PC-9 (cell line): ENCODE measurements at regions not wholly inside any gene's neighbourhood (a gene's known extent, or its start where the extent isn't known, plus 50 kb on each side); places are given as distances from the start of the nearest gene placed in this dataset.

Experiments
- BruUV-seq: library from RNA; stranded (reverse); fragments of 400-500 nt; replicated peaks from 2 replicates; lab custom pipeline; 2021; lab: Mats Ljungman, UMichigan
- CTCF ChIA-PET: fragments of 300-600 bp; sonication (Branson Sonifier 250); formaldehyde crosslinking; loops from one replicate; lab custom pipeline; 2022; ENCODE audit warnings: antibody characterized with exemption; lab: Charles Lee
- POLR2A ChIA-PET: fragments of 300-600 bp; sonication (Branson Sonifier 250); formaldehyde crosslinking; loops from one replicate; lab custom pipeline; 2022; ENCODE audit warnings: antibody characterized with exemption; ENCODE audit not compliant: unreplicated experiment; lab: Charles Lee
- DNase-seq, 2 experiments: peaks; one replicate each; pipeline versions ENCODE4 v3.0.0 to v3.0.0-alpha.2; 2015 to 2022; ENCODE audit warnings: mixed read lengths in 1 of 2
- H2AFZ ChIP-seq: fragments of 200-600 bp; sonication (generic); 2 replicates; pipeline ENCODE4 v1.8.1; 2017; ENCODE audit warnings: antibody characterized with exemption
- H3F3A ChIP-seq: fragments of 200-600 bp; sonication (generic); 2 replicates; pipeline ENCODE4 v1.8.1; 2017; ENCODE audit warnings: antibody characterized with exemption, mild to moderate bottlenecking, low read depth; ENCODE audit not compliant: insufficient read depth
- H3K27ac ChIP-seq: fragments of 200-600 bp; sonication (generic); 2 replicates; pipeline ENCODE4 v1.6.1; 2016; ENCODE audit warnings: mixed run types
- H3K27me3 ChIP-seq: fragments of 200-600 bp; sonication (generic); 2 replicates; pipeline ENCODE4 v1.6.1; 2016; ENCODE audit warnings: low read depth, mixed run types; ENCODE audit not compliant: insufficient read depth
- H3K36me3 ChIP-seq: fragments of 200-600 bp; sonication (generic); 2 replicates; pipeline ENCODE4 v1.6.1; 2016; ENCODE audit warnings: low read depth, mixed run types
- H3K4me1 ChIP-seq: fragments of 200-600 bp; sonication (generic); replicated peaks from 2 replicates; pipeline ENCODE4 v1.6.1; 2016; ENCODE audit warnings: mixed run types; ENCODE audit not compliant: insufficient read depth
- H3K4me2 ChIP-seq: fragments of 200-600 bp; sonication (generic); 2 replicates; pipeline ENCODE4 v1.6.1; 2017; ENCODE audit warnings: mixed run types
- H3K4me3 ChIP-seq: fragments of 200-600 bp; sonication (generic); 2 replicates; pipeline ENCODE4 v1.6.1; 2016; ENCODE audit warnings: mixed run types
- H3K79me2 ChIP-seq: fragments of 200-600 bp; sonication (generic); 2 replicates; pipeline ENCODE4 v1.6.1; 2017; ENCODE audit warnings: low read depth, mixed run types
- H3K9me2 ChIP-seq: fragments of 200-600 bp; sonication (generic); 2 replicates; pipeline ENCODE4 v1.8.1; 2017; ENCODE audit warnings: mild to moderate bottlenecking; ENCODE audit not compliant: insufficient read depth
- H3K9me3 ChIP-seq: fragments of 200-600 bp; sonication (generic); 2 replicates; pipeline ENCODE4 v1.8.1; 2016; ENCODE audit warnings: low read depth; ENCODE audit not compliant: insufficient read depth
- H4K20me1 ChIP-seq: fragments of 200-600 bp; sonication (generic); 2 replicates; pipeline ENCODE4 v1.8.1; 2017; ENCODE audit not compliant: insufficient read depth
- EZH2 ChIP-seq: fragments of 200-600 bp; sonication (generic); IDR thresholded peaks from 2 replicates; pipeline ENCODE4 v1.8.0; 2017; ENCODE audit warnings: antibody characterized with exemption, low read depth
- intact Hi-C: fragments of 100-400 bp; cut with micrococcal nuclease; formaldehyde crosslinking; loops from one replicate; pipeline ENCODE4 v1.10.0; 2022; ENCODE audit not compliant: unreplicated experiment
- TF ChIP-seq, protein P1 (sequence below): fragments of 200-600 bp; sonication (generic); conservative IDR thresholded peaks from 2 replicates; pipeline ENCODE4 v1.6.1; 2017; ENCODE audit warnings: mixed run types, antibody characterized with exemption, mild to moderate bottlenecking, moderate library complexity

DNA sequence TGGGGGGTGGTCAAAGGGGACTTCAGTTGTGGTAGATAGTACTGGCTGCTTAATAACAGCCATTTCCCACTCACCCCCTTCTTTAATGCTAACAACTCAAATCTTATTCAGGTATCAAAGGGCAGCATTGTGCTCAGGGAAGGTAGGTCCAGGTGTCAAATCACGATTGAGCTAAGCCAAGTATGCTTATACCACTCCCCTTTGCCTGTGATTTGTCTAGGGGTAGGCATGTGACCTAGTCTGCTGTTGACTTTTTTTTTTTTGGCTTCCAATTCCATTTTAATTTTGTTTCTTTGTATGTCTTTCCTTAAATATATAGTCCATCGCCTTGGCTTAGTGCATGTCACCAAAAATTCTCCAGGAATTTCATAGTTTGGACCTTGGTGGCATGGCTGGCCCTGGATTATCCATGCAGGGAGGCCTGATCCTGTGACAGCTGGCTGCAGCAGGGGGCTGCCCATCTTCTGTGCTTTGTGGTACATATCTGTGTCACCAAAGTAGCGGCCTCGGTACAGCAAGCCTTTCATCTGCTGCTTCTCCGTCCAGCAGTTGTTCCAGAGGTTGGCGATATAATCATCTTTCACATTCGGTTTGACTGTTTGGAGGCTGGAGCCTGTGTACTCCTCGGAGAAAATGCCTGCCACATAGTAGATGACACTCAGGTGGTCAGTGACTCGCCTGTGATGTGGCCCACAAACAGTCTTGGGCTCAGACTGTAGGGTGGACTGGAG, 68.1 kb upstream of the SPRED2 start:
- H3K9me3 ChIP-seq = no peaks in the 10 kb centered on the region
- no peaks in the 10 kb centered on the region for H3K79me2 ChIP-seq
- peaks cover 12% of the 10 kb centered on the region for H3K4me1 ChIP-seq
- POLR2A ChIA-PET = no interaction called here
- CTCF ChIA-PET = no interaction called here
- no peak overlapping the region for H3K4me2 ChIP-seq
- TF ChIP-seq, protein P1, sequence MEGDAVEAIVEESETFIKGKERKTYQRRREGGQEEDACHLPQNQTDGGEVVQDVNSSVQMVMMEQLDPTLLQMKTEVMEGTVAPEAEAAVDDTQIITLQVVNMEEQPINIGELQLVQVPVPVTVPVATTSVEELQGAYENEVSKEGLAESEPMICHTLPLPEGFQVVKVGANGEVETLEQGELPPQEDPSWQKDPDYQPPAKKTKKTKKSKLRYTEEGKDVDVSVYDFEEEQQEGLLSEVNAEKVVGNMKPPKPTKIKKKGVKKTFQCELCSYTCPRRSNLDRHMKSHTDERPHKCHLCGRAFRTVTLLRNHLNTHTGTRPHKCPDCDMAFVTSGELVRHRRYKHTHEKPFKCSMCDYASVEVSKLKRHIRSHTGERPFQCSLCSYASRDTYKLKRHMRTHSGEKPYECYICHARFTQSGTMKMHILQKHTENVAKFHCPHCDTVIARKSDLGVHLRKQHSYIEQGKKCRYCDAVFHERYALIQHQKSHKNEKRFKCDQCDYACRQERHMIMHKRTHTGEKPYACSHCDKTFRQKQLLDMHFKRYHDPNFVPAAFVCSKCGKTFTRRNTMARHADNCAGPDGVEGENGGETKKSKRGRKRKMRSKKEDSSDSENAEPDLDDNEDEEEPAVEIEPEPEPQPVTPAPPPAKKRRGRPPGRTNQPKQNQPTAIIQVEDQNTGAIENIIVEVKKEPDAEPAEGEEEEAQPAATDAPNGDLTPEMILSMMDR = no peak
- TF ChIP-seq EZH2 = no peak
- no peaks in the 10 kb centered on the region for H3K36me3 ChIP-seq
- no peak overlapping the region for H3K27ac ChIP-seq
- intact Hi-C loops = no loop called here
- BruUV-seq = no TSS peak
- no peaks in the 10 kb centered on the region for H3K27me3 ChIP-seq
- H3K4me3 ChIP-seq = no peak overlapping the region
- peaks cover 8% of the 10 kb centered on the region; the same call in 1 of the 2 replicates for H3F3A ChIP-seq
- no peaks in the 10 kb centered on the region for H3K9me2 ChIP-seq
- no peak for DNase-seq
- no peaks in the 10 kb centered on the region for H4K20me1 ChIP-seq
- H2AFZ ChIP-seq = no peak overlapping the region

DNA sequence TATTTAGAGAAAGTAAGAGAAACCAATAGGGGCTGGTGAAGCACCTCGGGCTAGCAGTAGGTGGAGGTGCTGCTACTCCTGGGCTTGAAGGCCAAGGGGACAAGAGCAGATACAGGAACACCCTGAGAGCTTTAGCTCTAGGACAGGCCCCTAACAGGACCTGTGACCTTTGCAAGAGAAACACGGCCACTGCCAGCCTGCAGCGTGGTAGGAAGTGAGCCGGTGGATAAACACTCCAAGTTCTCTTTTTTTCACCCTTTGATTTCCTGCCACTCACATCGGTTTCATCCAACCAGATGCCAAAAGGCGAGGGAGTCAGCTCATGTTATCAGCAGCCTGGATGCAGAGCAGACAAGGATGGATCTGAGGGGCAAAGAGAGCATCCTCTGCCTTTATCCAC, 66.8 kb upstream of the SPRED2 start:
- H3K4me3 ChIP-seq = no peak overlapping the region
- ChIA-PET POLR2A (no interaction called here), CTCF (no interaction called here)
- H2AFZ ChIP-seq = no peak overlapping the region
- intact Hi-C loops = no loop called here
- H3K4me2 ChIP-seq = no peak overlapping the region
- no peaks in the 10 kb centered on the region for H3K36me3 ChIP-seq
- no TSS peak for BruUV-seq
- TF ChIP-seq, protein P1 = no peak
- TF ChIP-seq EZH2 = no peak
- DNase-seq = no peak
- no peaks in the 10 kb centered on the region for H3K9me2 ChIP-seq
- no peaks in the 10 kb centered on the region for H3K79me2 ChIP-seq
- H3K27me3 ChIP-seq = no peaks in the 10 kb centered on the region
- H3K4me1 ChIP-seq = no peaks in the 10 kb centered on the region
- H4K20me1 ChIP-seq = no peaks in the 10 kb centered on the region
- peaks cover 4% of the 10 kb centered on the region; the same call in 1 of the 2 replicates for H3K9me3 ChIP-seq
- no peaks in the 10 kb centered on the region for H3F3A ChIP-seq
- H3K27ac ChIP-seq = no peak overlapping the region

DNA sequence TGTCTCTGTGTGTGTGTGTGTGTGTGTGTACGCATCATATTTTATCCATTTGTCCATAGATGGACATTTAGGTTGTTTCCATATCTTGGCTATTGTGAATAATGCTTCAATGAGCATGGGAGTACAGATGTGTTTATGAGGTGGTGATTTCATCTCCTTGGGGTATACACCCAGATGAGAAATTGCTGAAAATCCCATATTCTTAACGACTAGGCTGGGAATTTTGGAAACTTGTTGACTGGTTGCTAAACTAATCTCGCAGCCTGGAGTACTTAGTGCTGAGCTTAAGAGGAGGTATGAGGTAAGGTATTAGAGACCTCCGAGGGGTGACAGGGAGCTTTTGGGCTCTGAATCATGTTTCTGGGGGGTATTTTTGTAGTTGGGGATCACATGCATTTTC, 66.0 kb upstream of the SPRED2 start:
- no peaks in the 10 kb centered on the region for H3K9me2 ChIP-seq
- intact Hi-C loops = no loop called here

More for the DNA sequence above, 66.0 kb upstream of the SPRED2 start:
- no TSS peak for BruUV-seq
- H3K4me2 ChIP-seq = no peak overlapping the region
- H3F3A ChIP-seq = no peaks in the 10 kb centered on the region
- H3K9me3 ChIP-seq = peaks cover 4% of the 10 kb centered on the region; the same call in 1 of the 2 replicates
- H3K4me3 ChIP-seq = no peak overlapping the region
- no peak for TF ChIP-seq EZH2
- TF ChIP-seq, protein P1 = no peak
- DNase-seq = no peak
- no peak overlapping the region for H2AFZ ChIP-seq
- no peaks in the 10 kb centered on the region for H3K4me1 ChIP-seq
- ChIA-PET POLR2A (no interaction called here), CTCF (no interaction called here)
- no peak overlapping the region for H3K27ac ChIP-seq
- no peaks in the 10 kb centered on the region for H3K27me3 ChIP-seq
- no peaks in the 10 kb centered on the region for H3K79me2 ChIP-seq
- no peaks in the 10 kb centered on the region for H3K36me3 ChIP-seq
- no peaks in the 10 kb centered on the region for H4K20me1 ChIP-seq
